ENCODE measurements at regions not wholly inside any gene's neighbourhood (a gene's known extent, or its start where the extent isn't known, plus 50 kb on each side); places are given as distances from the start of the nearest gene placed in this dataset.

GRCh38 chr1:82923931-82924330 is 1075.0 kb downstream of the TTLL7 start:
- DNase-seq: no peak

- DNase-seq: no peak
These were observed 1077.2 kb downstream of the TTLL7 start for GRCh38 chr1:82921759-82922158.

- no peak for DNase-seq
These were observed 1078.3 kb downstream of the TTLL7 start for GRCh38 chr1:82920418-82921248.

GRCh38 chr1:82919837-82920236 is 1079.1 kb downstream of the TTLL7 start:
- DNase-seq: no peak

- DNase-seq: no peak
These were observed 1091.6 kb downstream of the TTLL7 start for GRCh38 chr1:82907313-82907712.

- DNase-seq: no peak
These were observed 1095.3 kb downstream of the TTLL7 start for GRCh38 chr1:82903626-82904025.

GRCh38 chr1:82901561-82901960 is 1097.4 kb downstream of the TTLL7 start:
- DNase-seq: no peak

GRCh38 chr1:82901118-82901517 is 1097.8 kb downstream of the TTLL7 start:
- no peak for DNase-seq

GRCh38 chr1:82899017-82899416 is 1098.3 kb downstream of the ADGRL2 start:
- DNase-seq: no peak

- no peak for DNase-seq
These were observed 1096.8 kb downstream of the ADGRL2 start for GRCh38 chr1:82897549-82897948.

- DNase-seq: no peak
These were observed 1095.3 kb downstream of the ADGRL2 start for GRCh38 chr1:82896036-82896435.

GRCh38 chr1:82894635-82895034 is 1093.9 kb downstream of the ADGRL2 start:
- no peak for DNase-seq

- DNase-seq: no peak
These were observed 1093.2 kb downstream of the ADGRL2 start for GRCh38 chr1:82893712-82894470.

- DNase-seq: no peak
These were observed 1079.8 kb downstream of the ADGRL2 start for GRCh38 chr1:82880506-82880905.

GRCh38 chr1:82879701-82880305 is 1079.1 kb downstream of the ADGRL2 start:
- no peak for DNase-seq

GRCh38 chr1:82875170-82875569 is 1074.4 kb downstream of the ADGRL2 start:
- DNase-seq: no peak

GRCh38 chr1:82874041-82874440 is 1073.3 kb downstream of the ADGRL2 start:
- no peak for DNase-seq

- no peak for DNase-seq
These were observed 1069.6 kb downstream of the ADGRL2 start for GRCh38 chr1:82870332-82870731.

- no peak for DNase-seq
These were observed 1067.0 kb downstream of the ADGRL2 start for GRCh38 chr1:82867781-82868180.

GRCh38 chr1:82861749-82862148 is 1061.0 kb downstream of the ADGRL2 start:
- no peak for DNase-seq

GRCh38 chr1:82858031-82858430 is 1057.3 kb downstream of the ADGRL2 start:
- DNase-seq: no peak

- no peak for DNase-seq
These were observed 1048.7 kb downstream of the ADGRL2 start for GRCh38 chr1:82849460-82849859.

- DNase-seq: no peak
These were observed 1047.3 kb downstream of the ADGRL2 start for GRCh38 chr1:82848043-82848442.

- DNase-seq: no peak
These were observed 1045.1 kb downstream of the ADGRL2 start for GRCh38 chr1:82845866-82846265.
